ENCODE measurements at regions not wholly inside any gene's neighbourhood (a gene's known extent, or its start where the extent isn't known, plus 50 kb on each side); places are given as distances from the start of the nearest gene placed in this dataset.
A peak's percentile ranks its signal among the peaks of the same experiment; 100 is the strongest.

- no peaks in the 10 kb centered on the region for H3K27me3 ChIP-seq
- no peak overlapping the region for H3K4me3 ChIP-seq
- WGBS, 2 donors: 29 to 39% methylated on average over 1 of the region's 1 CpG
- H3K36me3 ChIP-seq: no peaks in the 10 kb centered on the region
- no peak for TF ChIP-seq CTCF (IDR thresholded peaks at IDR 0.05)
- no peaks in the 10 kb centered on the region for H3K4me1 ChIP-seq
- no peaks in the 10 kb centered on the region for H3K9me3 ChIP-seq
- intact Hi-C loops (cut with DNase I): no loop called here
- H3K27ac ChIP-seq: no peak overlapping the region
- ATAC-seq (no peak), DNase-seq (no peak)
Measured at GRCh38 chr4:121228848-121229247, 64.7 kb upstream of the TNIP3 start.

GRCh38 chr4:121227341-121227792 is 63.2 kb upstream of the TNIP3 start:
- intact Hi-C loops (cut with DNase I): no loop called here
- ATAC-seq (no peak), DNase-seq (no peak)
- H3K4me1 ChIP-seq: no peaks in the 10 kb centered on the region
- TF ChIP-seq CTCF (IDR thresholded peaks at IDR 0.05): peak in 1 of 9 donors; percentile 11
- peak overlapping the region in 1 of 10 donors; percentile 34 for H3K27ac ChIP-seq
- 96 to 98% methylated on average over 3 of the region's 3 CpGs for WGBS, 2 donors
- H3K27me3 ChIP-seq: no peaks in the 10 kb centered on the region
- no peaks in the 10 kb centered on the region for H3K9me3 ChIP-seq
- peak overlapping the region in 1 of 10 donors; percentile 5 for H3K4me3 ChIP-seq
- no peaks in the 10 kb centered on the region for H3K36me3 ChIP-seq

- 86 to 87% methylated on average over 4 of the region's 4 CpGs for WGBS, 2 donors
- Histone ChIP-seq H3K27me3 (no peaks in the 10 kb centered on the region), H3K4me3 (peak overlapping the region in 1 of 10 donors; percentile 5), H3K27ac (peak overlapping the region in 1 of 10 donors; percentile 34), H3K4me1 (no peaks in the 10 kb centered on the region), H3K36me3 (no peaks in the 10 kb centered on the region), H3K9me3 (no peaks in the 10 kb centered on the region)
- intact Hi-C loops (cut with DNase I): no loop called here
- ATAC-seq: no peak
- DNase-seq: no peak
- no peak for TF ChIP-seq CTCF (IDR thresholded peaks at IDR 0.05)
Measured at GRCh38 chr4:121226362-121226761, 62.2 kb upstream of the TNIP3 start.

- no peak for TF ChIP-seq CTCF (IDR thresholded peaks at IDR 0.05)
- intact Hi-C loops (cut with DNase I): no loop called here
- Histone ChIP-seq H3K9me3 (no peaks in the 10 kb centered on the region), H3K36me3 (no peaks in the 10 kb centered on the region), H3K27me3 (peaks cover 0 to 5% (median 0%) of the 10 kb centered on the region in 7 donors), H3K4me3 (no peak overlapping the region), H3K4me1 (no peaks in the 10 kb centered on the region), H3K27ac (no peak overlapping the region)
- WGBS, 2 donors: 72 to 79% methylated on average over 1 of the region's 1 CpG
- ATAC-seq (no peak), DNase-seq (no peak)
Measured at GRCh38 chr4:121221608-121222007, 57.5 kb upstream of the TNIP3 start.
